ENCODE measurements at regions not wholly inside any gene's neighbourhood (a gene's known extent, or its start where the extent isn't known, plus 50 kb on each side); places are given as distances from the start of the nearest gene placed in this dataset.
"Not testable (repeated sequence)": the region's sequence is repeated elsewhere in the genome, so short reads cannot be mapped to it uniquely, and the experiment has no call there.

GRCh38 chr10:36764823-36765222 lies 360.6 kb upstream of the ANKRD30A start:
- no peak for DNase-seq

DNA sequence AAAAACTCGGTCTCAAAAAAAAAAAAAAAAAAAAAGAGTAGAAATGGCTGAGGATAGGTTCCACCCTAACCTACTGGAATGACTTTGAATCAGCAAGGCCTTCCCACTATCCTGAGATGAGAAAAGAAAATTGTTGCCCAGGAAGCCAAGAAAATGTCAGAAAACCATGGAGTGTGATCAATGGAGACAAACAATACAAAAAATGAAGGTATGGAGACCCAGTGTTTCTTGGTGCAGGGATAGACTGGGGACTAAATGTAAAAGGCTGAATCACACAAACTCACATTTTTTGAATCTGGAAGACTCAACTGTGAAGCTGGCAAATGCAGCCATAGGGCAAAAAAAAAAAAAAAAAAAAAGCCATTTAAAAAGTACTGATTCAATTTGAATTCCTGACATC lies 364.3 kb upstream of the ANKRD30A start:
- no peak for DNase-seq

- DNase-seq: no peak
These were observed 366.1 kb upstream of the ANKRD30A start for GRCh38 chr10:36759141-36759805.

DNA sequence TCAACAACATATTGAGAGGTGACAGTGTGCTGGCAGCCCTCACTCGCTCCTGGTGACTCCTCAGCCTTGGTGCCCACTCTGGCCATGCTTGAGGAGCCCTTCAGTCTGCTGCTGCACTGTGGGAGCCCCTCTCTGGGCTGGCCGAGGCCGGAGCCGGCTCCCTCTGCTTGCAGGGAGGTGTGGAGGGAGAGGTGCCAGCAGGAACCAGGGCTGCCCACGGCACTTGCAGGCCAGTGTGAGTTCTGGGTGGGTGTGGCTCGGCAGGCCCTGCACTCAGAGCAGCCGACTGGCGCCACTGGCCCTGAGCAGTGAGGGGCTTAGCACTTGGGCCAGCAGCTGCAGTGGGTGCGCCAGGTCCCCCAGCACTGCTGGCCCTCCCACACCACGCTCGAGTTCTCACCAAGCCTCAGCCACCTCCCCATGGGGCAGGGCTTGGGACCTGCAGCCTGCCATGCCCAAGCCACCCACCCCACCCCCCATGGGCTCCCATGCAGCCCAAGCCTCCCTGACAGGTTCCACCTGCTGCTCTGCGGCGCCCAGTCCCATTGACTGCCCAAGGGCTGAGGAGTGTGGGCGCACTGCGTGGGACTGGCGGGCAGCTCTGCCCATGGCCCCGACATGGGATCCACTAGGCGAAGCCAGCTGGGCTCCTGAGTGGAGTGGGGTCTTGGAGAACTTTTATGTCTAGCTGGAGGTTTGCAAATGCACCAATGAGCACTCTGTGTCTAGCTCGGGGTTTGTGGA lies 377.1 kb upstream of the ANKRD30A start:
- DNase-seq: no peak

DNA sequence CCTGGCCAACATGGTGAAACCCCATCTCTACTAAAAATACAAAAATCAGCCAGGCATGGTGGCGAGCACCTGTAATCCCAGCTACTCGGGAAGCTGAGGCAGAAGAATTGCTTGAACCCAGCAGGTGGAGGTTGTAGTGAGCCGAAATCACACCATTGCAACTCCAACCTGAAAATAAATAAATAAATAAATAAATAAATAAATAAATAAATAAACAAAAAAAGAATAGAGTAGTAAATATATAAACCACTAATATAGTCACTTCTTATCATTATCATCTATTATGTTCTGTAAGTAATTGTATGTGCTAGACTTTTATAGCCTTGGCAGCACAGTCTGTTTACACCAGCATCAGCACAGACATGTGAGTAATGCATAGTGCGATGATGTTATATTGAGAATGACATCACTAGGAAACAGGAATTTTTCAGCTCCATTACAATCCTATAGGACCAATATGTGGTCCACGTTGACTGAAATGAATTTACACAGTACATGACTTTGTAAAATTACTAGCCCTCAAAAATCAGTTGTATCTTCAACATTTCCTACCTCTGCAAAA lies 385.4 kb upstream of the ANKRD30A start:
- no peak for DNase-seq

DNA sequence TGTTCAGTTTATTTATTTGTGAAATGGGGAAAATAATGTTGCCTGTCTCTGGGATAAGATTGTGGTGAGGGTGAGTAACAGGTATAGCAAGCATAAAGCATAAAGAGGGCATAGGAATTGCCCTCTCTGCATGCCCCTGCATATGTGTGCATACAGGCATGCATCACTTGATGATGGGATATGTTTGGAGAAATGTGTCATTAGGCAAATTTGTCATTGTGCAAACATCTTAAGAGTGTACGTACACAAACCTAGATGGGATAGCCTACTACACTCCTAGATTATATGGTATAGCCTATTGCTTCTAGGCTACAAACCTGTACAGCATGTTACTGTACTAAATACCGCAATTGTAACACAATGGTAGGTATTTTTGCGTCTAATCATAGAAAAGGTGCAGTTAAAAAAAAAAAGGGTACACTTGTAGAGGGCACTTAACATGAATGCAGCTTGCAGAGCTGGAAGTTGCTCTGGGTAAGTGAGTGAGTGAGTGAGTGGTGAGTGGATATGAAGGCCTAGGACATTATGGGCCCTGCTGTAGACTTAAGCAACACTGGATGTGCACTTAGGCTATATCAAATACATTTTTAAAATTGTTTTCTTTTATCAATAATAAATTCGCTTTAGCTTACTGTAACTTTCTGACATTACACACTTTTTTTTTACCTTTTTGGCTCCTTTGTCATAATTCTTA lies 386.5 kb upstream of the ANKRD30A start:
- DNase-seq: no peak

GRCh38 chr10:36736311-36736710 lies 389.1 kb upstream of the ANKRD30A start:
- DNase-seq: no peak

DNA sequence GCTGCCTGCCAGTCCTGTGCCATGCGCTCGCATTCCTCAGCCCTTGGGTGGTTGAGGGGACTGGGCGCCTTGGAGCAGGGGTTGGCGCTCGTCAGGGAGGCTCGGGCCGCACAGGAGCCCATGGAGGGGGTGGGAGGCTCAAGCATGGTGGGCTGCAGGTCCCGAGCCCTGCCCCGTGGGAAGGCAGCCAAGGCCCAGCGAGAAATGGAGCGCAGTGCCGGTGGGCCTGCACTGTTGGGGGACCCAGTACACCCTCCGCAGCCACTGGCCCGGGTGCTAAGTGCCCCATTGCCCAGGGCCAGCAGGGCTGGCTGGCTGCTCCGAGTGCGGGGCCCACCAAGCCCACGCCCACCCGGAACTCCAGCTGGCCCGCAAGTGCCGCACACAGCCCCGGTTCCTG lies 390.8 kb upstream of the ANKRD30A start:
- not testable (repeated sequence) for DNase-seq

DNA sequence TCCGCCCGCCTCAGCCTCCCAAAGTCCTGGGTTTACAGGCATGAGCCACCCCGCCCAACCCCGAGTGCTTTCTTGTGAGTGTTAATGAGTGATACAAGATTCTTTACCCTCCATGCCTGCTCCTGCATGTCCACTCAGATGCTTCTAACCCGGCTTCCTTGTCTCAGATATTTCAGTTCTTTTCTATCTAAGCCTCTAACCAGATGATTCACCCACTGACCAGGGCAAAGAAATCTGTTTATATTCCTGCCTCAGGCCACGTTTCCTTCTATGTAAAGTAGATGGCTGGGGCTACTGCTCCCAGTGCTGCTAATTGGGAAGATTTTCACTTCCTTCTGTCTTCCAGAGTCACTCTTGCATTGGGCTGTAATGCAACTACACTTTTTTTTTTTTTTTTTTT lies 395.1 kb upstream of the ANKRD30A start:
- no peak for DNase-seq

GRCh38 chr10:36728626-36729025 lies 396.8 kb upstream of the ANKRD30A start:
- DNase-seq: no peak

DNA sequence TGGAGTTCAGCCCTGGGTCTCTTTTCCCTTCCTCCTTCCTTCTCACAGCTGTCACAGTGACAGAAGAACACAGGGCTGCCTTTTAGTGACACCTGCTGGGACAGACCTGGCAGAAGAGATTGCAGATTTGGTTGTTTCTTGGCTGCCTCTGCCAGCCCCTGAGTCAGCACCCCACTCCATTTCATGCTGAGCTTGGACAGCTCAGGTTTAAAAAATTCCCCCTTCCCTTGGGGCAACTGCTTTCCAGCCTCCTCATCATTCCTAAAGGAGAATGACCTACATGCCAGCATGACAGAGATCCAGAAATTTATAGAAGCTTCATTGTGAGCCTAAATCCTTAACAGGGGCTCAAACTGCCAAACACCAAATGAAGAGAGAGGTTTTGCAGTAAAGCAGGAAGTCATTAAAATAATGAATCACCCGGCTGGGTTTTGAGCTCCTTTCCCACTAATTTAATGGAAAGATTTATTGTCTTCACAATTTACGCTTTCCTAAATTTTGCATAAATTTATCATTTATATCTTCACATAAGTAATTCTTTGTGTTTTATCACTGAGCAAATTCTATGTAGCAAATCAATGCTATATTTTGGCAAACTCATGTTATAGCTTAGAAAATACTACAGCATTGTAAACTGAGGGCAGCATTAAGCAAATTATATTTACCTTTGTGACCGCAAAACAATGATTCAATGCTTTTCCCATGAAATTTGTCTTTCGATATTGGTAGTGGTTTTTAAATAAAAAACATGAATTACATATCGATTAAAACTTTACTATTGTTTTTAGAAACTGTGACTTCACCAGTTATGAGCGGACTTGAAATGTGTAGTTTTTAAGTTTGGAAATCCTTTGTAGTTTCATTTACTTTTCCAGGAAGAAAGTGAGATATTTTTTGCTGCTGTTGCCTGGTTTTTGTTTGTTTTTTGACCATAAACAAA lies 399.5 kb upstream of the ANKRD30A start:
- DNase-seq: peak; percentile 42

GRCh38 chr10:36722777-36723176 lies 402.6 kb upstream of the ANKRD30A start:
- no peak for DNase-seq

DNA sequence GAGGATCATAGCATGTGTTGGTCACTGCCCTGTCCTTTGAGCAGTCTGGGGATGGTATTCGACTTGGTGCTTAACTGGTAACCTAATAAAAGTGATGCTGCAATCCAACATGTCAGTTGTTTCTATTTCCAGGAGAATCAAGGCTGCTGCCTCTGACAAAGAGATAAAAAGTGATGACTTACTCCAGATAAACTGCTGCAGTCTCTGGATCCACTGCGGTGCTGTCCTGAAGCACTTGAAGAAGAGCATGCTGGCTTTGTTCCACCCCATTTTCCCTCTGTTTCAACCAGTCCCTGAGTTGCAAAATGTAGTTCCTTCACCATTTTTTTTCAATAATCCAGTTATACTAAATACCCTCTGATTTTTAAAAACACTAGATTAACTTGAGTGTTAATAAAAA lies 403.5 kb upstream of the ANKRD30A start:
- no peak for DNase-seq

GRCh38 chr10:36720895-36721294 lies 404.5 kb upstream of the ANKRD30A start:
- no peak for DNase-seq

DNA sequence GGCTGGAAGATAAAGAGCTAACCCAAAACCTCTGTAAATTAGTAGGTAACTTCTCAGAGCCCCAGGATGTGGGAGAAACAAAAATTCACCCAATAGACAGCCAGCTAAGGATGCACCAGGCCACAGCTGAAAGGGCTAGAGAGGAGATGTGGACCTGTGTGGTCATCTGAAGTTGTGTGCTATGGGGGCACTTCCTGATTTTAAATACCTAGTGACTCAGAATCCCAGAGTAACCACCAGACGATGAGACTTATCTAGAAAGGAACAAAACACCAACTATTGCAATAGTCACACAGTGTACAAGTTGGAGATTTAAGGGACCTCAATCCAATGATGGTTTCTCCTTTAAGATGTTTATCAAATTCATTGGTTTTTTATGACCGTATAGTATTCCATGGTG lies 408.3 kb upstream of the ANKRD30A start:
- no peak for DNase-seq

GRCh38 chr10:36716291-36716690 lies 409.1 kb upstream of the ANKRD30A start:
- no peak for DNase-seq

- DNase-seq: no peak
These were observed 412.7 kb upstream of the ANKRD30A start for GRCh38 chr10:36712695-36713094.

- DNase-seq: no peak
These were observed 414.0 kb upstream of the ANKRD30A start for GRCh38 chr10:36711361-36711760.

GRCh38 chr10:36704124-36704523 lies 421.3 kb upstream of the ANKRD30A start:
- no peak for DNase-seq

DNA sequence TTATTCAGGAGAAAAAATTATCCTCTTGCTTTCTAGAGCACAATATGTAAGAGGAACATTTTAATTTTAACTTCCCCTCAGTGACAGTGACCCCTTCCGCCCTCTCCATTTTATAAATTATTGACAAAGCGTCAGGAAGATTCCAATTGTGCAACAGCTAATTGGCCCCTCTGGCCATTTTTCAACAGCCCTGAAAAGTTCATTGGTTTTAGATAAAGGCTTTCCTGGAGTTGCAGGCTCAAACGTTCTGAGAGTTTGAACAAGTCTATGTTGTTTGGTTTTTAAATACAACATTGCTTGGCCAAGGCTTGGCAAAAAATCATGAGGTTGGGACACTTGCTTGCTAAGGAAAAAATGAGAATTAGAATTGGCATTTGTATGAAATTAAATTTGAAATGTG lies 422.2 kb upstream of the ANKRD30A start:
- no peak for DNase-seq

- DNase-seq: no peak
These were observed 425.3 kb upstream of the ANKRD30A start for GRCh38 chr10:36700123-36700522.

DNA sequence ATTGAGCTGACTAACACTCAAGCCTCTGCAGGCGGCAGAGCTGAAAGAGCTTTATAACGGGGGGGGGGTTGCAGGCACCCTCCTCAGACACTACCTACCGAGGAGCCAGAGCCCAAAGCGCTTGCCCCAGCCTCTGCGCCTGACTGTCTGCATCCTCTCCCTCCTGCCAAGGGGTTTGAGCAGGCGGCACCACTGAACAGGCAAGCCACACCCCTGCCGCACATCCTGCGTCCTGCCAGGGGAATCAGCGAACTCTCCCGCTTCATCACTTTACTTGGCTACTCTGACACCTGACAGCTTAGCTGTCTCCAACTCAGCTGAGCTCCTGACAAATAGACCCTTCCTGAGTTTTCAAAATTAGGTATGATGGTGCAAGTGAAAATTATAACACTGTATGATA lies 432.6 kb upstream of the ANKRD30A start:
- no peak for DNase-seq

GRCh38 chr10:36688717-36689116 lies 436.7 kb upstream of the ANKRD30A start:
- no peak for DNase-seq

Measured in OCI-M1 (cell line).